ENCODE measurements at regions not wholly inside any gene's neighbourhood (a gene's known extent, or its start where the extent isn't known, plus 50 kb on each side); places are given as distances from the start of the nearest gene placed in this dataset.
A peak's percentile ranks its signal among the peaks of the same experiment; 100 is the strongest.
"Not testable (repeated sequence)": the region's sequence is repeated elsewhere in the genome, so short reads cannot be mapped to it uniquely, and the experiment has no call there.

GRCh38 chr18:35876243-35876642 is 96.2 kb upstream of the RMP24 start:
- DNase-seq (ENCODE audit: low spot score), result no peak

- peak; percentile 8 for DNase-seq (ENCODE audit: low spot score)
These were observed 91.6 kb upstream of the RMP24 start for GRCh38 chr18:35880788-35881455.

GRCh38 chr18:35888329-35888728 is 84.2 kb upstream of the RMP24 start:
- DNase-seq (ENCODE audit: low spot score), result no peak

- no peak for DNase-seq (ENCODE audit: low spot score)
These were observed 82.8 kb upstream of the RMP24 start for GRCh38 chr18:35889677-35890076.

GRCh38 chr18:35890323-35890722 is 82.2 kb upstream of the RMP24 start:
- peak; percentile 43 for DNase-seq (ENCODE audit: low spot score)

GRCh38 chr18:35892118-35892517 is 80.4 kb upstream of the RMP24 start:
- DNase-seq (ENCODE audit: low spot score), result no peak

GRCh38 chr18:35897481-35897880 is 75.0 kb upstream of the RMP24 start:
- DNase-seq (ENCODE audit: low spot score), result not testable (repeated sequence)

- no peak for DNase-seq (ENCODE audit: low spot score)
These were observed 68.0 kb upstream of the RMP24 start for GRCh38 chr18:35904389-35905037.

- DNase-seq (ENCODE audit: low spot score), result no peak
These were observed 67.0 kb upstream of the RMP24 start for GRCh38 chr18:35905436-35905835.

- DNase-seq (ENCODE audit: low spot score), result not testable (repeated sequence)
These were observed 66.2 kb upstream of the RMP24 start for GRCh38 chr18:35906291-35906690.

- DNase-seq (ENCODE audit: low spot score), result no peak
These were observed 62.2 kb upstream of the RMP24 start for GRCh38 chr18:35910327-35910726.

GRCh38 chr18:35912332-35912731 is 60.1 kb upstream of the RMP24 start:
- DNase-seq (ENCODE audit: low spot score), result no peak

GRCh38 chr18:35915056-35915455 is 57.4 kb upstream of the RMP24 start:
- no peak for DNase-seq (ENCODE audit: low spot score)

GRCh38 chr18:35917043-35917442 is 55.4 kb upstream of the RMP24 start:
- DNase-seq (ENCODE audit: low spot score), result no peak

GRCh38 chr18:35918564-35918963 is 53.9 kb upstream of the RMP24 start:
- no peak for DNase-seq (ENCODE audit: low spot score)

- no peak for DNase-seq (ENCODE audit: low spot score)
These were observed 53.3 kb upstream of the RMP24 start for GRCh38 chr18:35919179-35919578.

- no peak for DNase-seq (ENCODE audit: low spot score)
These were observed 51.9 kb upstream of the RMP24 start for GRCh38 chr18:35920623-35921022.
